SK-N-SH (cell line): ENCODE measurements at regions not wholly inside any gene's neighbourhood (a gene's known extent, or its start where the extent isn't known, plus 50 kb on each side); places are given as distances from the start of the nearest gene placed in this dataset.

Source experiments
- CTCF ChIA-PET: fragments of 300-600, 350-600 bp; formaldehyde crosslinking; extraction: SDS; loops from one replicate; lab custom pipeline; 2021; lab: Yijun Ruan, JAX
- POLR2A ChIA-PET: fragments of 350-600 bp; sonication (Branson Sonifier 250); formaldehyde crosslinking; extraction: SDS; loops from one replicate; lab custom pipeline; 2020; ENCODE audit warnings: antibody characterized with exemption, inconsistent platforms; lab: Yijun Ruan, JAX
- DNase-seq: peaks from one replicate; pipeline ENCODE4 v3.0.0; 2012
- H2AFZ ChIP-seq: fragments of 200-600 bp; sonication (generic); 2 replicates; pipeline ENCODE4 v1.8.1; 2016; ENCODE audit warnings: antibody characterized with exemption, mild to moderate bottlenecking, low read depth
- H3F3A ChIP-seq: fragments of 200-600 bp; sonication (generic); replicated peaks from 2 replicates; pipeline ENCODE3; 2016; ENCODE audit warnings: antibody characterized with exemption, mild to moderate bottlenecking; ENCODE audit not compliant: insufficient read depth
- H3K27ac ChIP-seq, 2 experiments: fragments of 200-500 bp in 1 of 2; fragments of 200-600 bp in 1 of 2; sonication (Bioruptor generic) in 1 of 2; sonication (generic), shearing (Covaris generic) in 1 of 2; 2 replicates each; pipeline versions ENCODE4 v1.5.1 to v1.6.1; 2014 to 2016; ENCODE audit warnings: low read depth in 2 of 2, inconsistent platforms in 1 of 2, low read length in 1 of 2, mild to moderate bottlenecking in 1 of 2, mixed read lengths in 1 of 2
- H3K27me3 ChIP-seq: fragments of 200-600 bp; sonication (generic), shearing (Covaris generic); 2 replicates; pipeline ENCODE4 v1.6.1; 2016; ENCODE audit warnings: mixed run types; ENCODE audit not compliant: insufficient read depth
- H3K36me3 ChIP-seq, 2 experiments: fragments of 200-500 bp in 1 of 2; fragments of 200-600 bp in 1 of 2; sonication (Bioruptor generic) in 1 of 2; sonication (generic) in 1 of 2; replicated peaks in 1 of 2; 2 replicates each; pipeline versions ENCODE3 to v1.5.1; 2014 to 2016; ENCODE audit warnings: low read length in 1 of 2, mild to moderate bottlenecking in 1 of 2; ENCODE audit not compliant: insufficient read depth in 2 of 2, control insufficient read depth in 1 of 2
- H3K4me1 ChIP-seq, 2 experiments: fragments of 200-500 bp in 1 of 2; fragments of 200-600 bp in 1 of 2; sonication (Bioruptor generic) in 1 of 2; sonication (generic), shearing (Covaris generic) in 1 of 2; 2 replicates each; pipeline versions ENCODE4 v1.5.1 to v1.6.1; 2014 to 2016; ENCODE audit warnings: low read depth in 1 of 2, low read length in 1 of 2, mixed run types in 1 of 2; ENCODE audit not compliant: insufficient read depth in 2 of 2, control insufficient read depth in 1 of 2
- H3K4me2 ChIP-seq: fragments of 200-600 bp; sonication (generic), shearing (Covaris generic); 2 replicates; pipeline ENCODE4 v1.6.1; 2017; ENCODE audit warnings: mixed run types
- H3K4me3 ChIP-seq, 2 experiments: fragments of 200-500 bp in 1 of 2; fragments of 200-600 bp in 1 of 2; sonication (Bioruptor generic) in 1 of 2; sonication (generic), shearing (Covaris generic) in 1 of 2; 2 replicates each; pipeline versions ENCODE4 v1.5.1 to v1.8.1; 2014 to 2016; ENCODE audit warnings: low read depth in 2 of 2, inconsistent platforms in 1 of 2, low read length in 1 of 2, mild to moderate bottlenecking in 1 of 2, mixed read lengths in 1 of 2, moderate library complexity in 1 of 2
- H3K79me2 ChIP-seq: fragments of 200-600 bp; sonication (generic); 2 replicates; pipeline ENCODE4 v1.8.1; 2017; ENCODE audit warnings: mild to moderate bottlenecking; ENCODE audit not compliant: insufficient read depth
- H3K9ac ChIP-seq: fragments of 200-600 bp; sonication (generic); 2 replicates; pipeline ENCODE4 v1.6.1; 2017; ENCODE audit warnings: mixed run types
- H3K9me2 ChIP-seq: fragments of 200-600 bp; sonication (generic); 2 replicates; pipeline ENCODE4 v1.6.1; 2017; ENCODE audit warnings: mixed run types
- H3K9me3 ChIP-seq: fragments of 200-600 bp; sonication (generic); 2 replicates; pipeline ENCODE4 v1.6.1; 2017; ENCODE audit warnings: mixed run types, mild to moderate bottlenecking, moderate library complexity
- H4K20me1 ChIP-seq: fragments of 200-600 bp; sonication (generic); 2 replicates; pipeline ENCODE4 v1.6.1; 2017; ENCODE audit warnings: mild to moderate bottlenecking, mixed run types; ENCODE audit not compliant: insufficient read depth
- ELF1 ChIP-seq: IDR thresholded peaks from 2 replicates; pipeline ENCODE4 v1.4.0; 2012
- FOSL2 ChIP-seq: IDR thresholded peaks from 2 replicates; pipeline ENCODE4 v1.4.0; 2012; ENCODE audit warnings: low read depth, mild to moderate bottlenecking, moderate library complexity, borderline replicate concordance
- FOXM1 ChIP-seq: IDR thresholded peaks from 2 replicates; pipeline ENCODE4 v1.4.0; 2012; ENCODE audit warnings: low read depth, mild to moderate bottlenecking
- GATA2 ChIP-seq: sonication (generic); formaldehyde crosslinking; IDR thresholded peaks from 2 replicates; pipeline ENCODE4 v1.5.0; 2020; ENCODE audit warnings: mild to moderate bottlenecking, missing genetic modification reagents
- MEF2A ChIP-seq: IDR thresholded peaks from 2 replicates; pipeline ENCODE4 v1.4.0; 2012; ENCODE audit warnings: low read depth, borderline replicate concordance
- NRF1 ChIP-seq: IDR thresholded peaks from 2 replicates; pipeline ENCODE4 v1.6.1; 2012; ENCODE audit warnings: low read depth, mild to moderate bottlenecking, low read length
- RFX5 ChIP-seq: IDR thresholded peaks from 2 replicates; pipeline ENCODE4 v1.6.1; 2012; ENCODE audit warnings: mild to moderate bottlenecking, improper control_type of control experiment, low read length
- SIN3A ChIP-seq: IDR thresholded peaks from 2 replicates; pipeline ENCODE4 v1.6.1; 2012; ENCODE audit warnings: low read depth, mild to moderate bottlenecking, low read length, moderate library complexity, borderline replicate concordance
- TAF1 ChIP-seq: IDR thresholded peaks from 2 replicates; pipeline ENCODE4 v1.6.1; 2012; ENCODE audit warnings: low read depth, mild to moderate bottlenecking, low read length, moderate library complexity, borderline replicate concordance
- TEAD4 ChIP-seq: IDR thresholded peaks from 2 replicates; pipeline ENCODE4 v1.4.0; 2012; ENCODE audit warnings: mild to moderate bottlenecking, borderline replicate concordance; ENCODE audit not compliant: insufficient read depth
- YY1 ChIP-seq: IDR thresholded peaks from 2 replicates; pipeline ENCODE4 v1.4.0; 2012; ENCODE audit warnings: low read depth, mild to moderate bottlenecking
- WGBS: methylation state at CpG from one replicate; pipeline ENCODE4 v1.1.6; 2017; ENCODE audit warnings: low lambda C conversion rate; 5-methylcytosine and 5-hydroxymethylcytosine counted together
- TF ChIP-seq, protein P1 (sequence below): IDR thresholded peaks from 2 replicates; pipeline ENCODE4 v1.6.1; 2012; ENCODE audit warnings: mild to moderate bottlenecking, low read depth, low read length, moderate library complexity
- TF ChIP-seq, protein P2 (sequence below): IDR thresholded peaks from 2 replicates; pipeline ENCODE4; 2012
- TF ChIP-seq, protein P3 (sequence below): IDR thresholded peaks from 2 replicates; pipeline ENCODE4 v1.4.0; 2012; ENCODE audit warnings: low read depth, borderline replicate concordance
- TF ChIP-seq, protein P4 (sequence below): IDR thresholded peaks from 2 replicates; pipeline ENCODE4 v1.4.0; 2012; ENCODE audit warnings: low read depth, borderline replicate concordance

DNA sequence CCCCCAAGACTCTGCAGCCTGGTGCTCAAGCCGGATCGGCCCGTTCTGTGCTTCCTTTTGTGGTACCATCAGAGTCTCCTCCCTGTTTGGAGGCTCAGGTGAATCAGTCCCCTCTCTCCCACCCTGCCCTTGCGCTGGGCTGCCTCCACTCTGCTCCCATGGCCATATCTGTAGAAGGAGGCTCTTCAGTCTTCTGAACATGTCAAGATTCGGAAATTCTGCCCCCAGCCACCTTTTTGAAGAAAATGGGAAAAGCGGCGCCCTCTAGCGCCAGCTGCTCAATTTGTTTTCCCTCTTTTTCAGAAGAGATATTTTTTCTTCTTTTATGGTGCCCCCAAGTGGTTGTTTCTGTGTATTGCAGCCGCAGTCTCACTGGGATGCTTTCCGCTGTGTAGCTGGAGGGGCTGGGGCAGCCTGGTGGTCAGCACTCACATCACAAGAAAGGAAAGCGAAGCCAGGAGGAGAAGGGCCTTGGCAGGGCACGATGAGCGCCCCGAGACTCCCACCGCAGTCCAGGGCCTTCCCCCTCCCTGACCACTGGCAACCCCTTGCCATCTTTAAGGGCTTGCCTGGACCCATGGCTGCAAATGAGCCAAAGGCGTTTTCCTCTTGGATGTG, 58.4 kb upstream of the CACNA1E start (continued):
- TF ChIP-seq, protein P1, sequence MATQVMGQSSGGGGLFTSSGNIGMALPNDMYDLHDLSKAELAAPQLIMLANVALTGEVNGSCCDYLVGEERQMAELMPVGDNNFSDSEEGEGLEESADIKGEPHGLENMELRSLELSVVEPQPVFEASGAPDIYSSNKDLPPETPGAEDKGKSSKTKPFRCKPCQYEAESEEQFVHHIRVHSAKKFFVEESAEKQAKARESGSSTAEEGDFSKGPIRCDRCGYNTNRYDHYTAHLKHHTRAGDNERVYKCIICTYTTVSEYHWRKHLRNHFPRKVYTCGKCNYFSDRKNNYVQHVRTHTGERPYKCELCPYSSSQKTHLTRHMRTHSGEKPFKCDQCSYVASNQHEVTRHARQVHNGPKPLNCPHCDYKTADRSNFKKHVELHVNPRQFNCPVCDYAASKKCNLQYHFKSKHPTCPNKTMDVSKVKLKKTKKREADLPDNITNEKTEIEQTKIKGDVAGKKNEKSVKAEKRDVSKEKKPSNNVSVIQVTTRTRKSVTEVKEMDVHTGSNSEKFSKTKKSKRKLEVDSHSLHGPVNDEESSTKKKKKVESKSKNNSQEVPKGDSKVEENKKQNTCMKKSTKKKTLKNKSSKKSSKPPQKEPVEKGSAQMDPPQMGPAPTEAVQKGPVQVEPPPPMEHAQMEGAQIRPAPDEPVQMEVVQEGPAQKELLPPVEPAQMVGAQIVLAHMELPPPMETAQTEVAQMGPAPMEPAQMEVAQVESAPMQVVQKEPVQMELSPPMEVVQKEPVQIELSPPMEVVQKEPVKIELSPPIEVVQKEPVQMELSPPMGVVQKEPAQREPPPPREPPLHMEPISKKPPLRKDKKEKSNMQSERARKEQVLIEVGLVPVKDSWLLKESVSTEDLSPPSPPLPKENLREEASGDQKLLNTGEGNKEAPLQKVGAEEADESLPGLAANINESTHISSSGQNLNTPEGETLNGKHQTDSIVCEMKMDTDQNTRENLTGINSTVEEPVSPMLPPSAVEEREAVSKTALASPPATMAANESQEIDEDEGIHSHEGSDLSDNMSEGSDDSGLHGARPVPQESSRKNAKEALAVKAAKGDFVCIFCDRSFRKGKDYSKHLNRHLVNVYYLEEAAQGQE: no peak
- TF ChIP-seq, protein P2, sequence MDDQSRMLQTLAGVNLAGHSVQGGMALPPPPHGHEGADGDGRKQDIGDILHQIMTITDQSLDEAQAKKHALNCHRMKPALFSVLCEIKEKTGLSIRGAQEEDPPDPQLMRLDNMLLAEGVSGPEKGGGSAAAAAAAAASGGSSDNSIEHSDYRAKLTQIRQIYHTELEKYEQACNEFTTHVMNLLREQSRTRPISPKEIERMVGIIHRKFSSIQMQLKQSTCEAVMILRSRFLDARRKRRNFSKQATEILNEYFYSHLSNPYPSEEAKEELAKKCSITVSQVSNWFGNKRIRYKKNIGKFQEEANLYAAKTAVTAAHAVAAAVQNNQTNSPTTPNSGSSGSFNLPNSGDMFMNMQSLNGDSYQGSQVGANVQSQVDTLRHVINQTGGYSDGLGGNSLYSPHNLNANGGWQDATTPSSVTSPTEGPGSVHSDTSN: no peak
- TF ChIP-seq YY1 (no peak), RFX5 (no peak)

DNA sequence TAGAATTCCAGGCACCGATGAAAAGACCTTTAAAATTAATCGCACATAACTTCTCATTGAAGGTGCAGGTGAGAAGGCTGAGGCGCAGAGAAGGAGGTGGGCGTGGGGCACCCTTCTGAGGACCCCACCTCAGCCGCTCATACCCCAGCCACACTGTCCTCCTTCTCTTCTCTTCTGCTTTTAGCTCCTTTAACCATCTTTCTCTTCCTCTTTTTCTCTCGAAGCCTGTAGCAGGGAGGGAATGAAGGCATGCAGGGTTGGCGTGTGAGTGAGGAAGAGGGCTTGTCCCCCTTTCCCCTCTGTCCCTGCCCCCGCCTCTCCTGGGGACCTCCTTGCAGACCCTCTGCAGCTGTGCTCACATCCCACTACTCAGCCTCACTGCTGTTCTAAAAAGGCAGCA, 57.8 kb upstream of the CACNA1E start:
- POLR2A ChIA-PET: no interaction called here
- Histone ChIP-seq H3K4me3 (no peak overlapping the region), H3K9me3 (no peaks in the 10 kb centered on the region), H2AFZ (no peak overlapping the region), H3F3A (no peaks in the 10 kb centered on the region), H3K27ac (no peak overlapping the region), H3K9ac (no peak overlapping the region), H4K20me1 (no peaks in the 10 kb centered on the region), H3K79me2 (no peaks in the 10 kb centered on the region), H3K4me2 (no peak overlapping the region), H3K27me3 (no peaks in the 10 kb centered on the region; the same call in 1 of the 2 replicates), H3K36me3 (no peaks in the 10 kb centered on the region), H3K4me1 (peaks cover 0 to 5% of the 10 kb centered on the region in 2 experiments; a peak in 1 of 4 replicates), H3K9me2 (no peaks in the 10 kb centered on the region)
- no peak for DNase-seq
- CTCF ChIA-PET: interaction anchor here (0.6 to 3.6 kb wide), 46 partner anchors 9 to 1827 kb away, joined by 3 to 134 read pairs (median 4); no protein-coding TSS in a partner anchor
- WGBS: 29% methylated on average over 8 of the region's 8 CpGs
- TF ChIP-seq TAF1 (no peak), FOXM1 (no peak), FOSL2 (no peak), GATA2 (CRISPR knock-in tag) (no peak), MEF2A (no peak), TEAD4 (no peak), NRF1 (no peak), SIN3A (no peak), ELF1 (no peak)
- TF ChIP-seq, protein P3, sequence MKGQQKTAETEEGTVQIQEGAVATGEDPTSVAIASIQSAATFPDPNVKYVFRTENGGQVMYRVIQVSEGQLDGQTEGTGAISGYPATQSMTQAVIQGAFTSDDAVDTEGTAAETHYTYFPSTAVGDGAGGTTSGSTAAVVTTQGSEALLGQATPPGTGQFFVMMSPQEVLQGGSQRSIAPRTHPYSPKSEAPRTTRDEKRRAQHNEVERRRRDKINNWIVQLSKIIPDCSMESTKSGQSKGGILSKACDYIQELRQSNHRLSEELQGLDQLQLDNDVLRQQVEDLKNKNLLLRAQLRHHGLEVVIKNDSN: no peak
- TF ChIP-seq, protein P4, sequence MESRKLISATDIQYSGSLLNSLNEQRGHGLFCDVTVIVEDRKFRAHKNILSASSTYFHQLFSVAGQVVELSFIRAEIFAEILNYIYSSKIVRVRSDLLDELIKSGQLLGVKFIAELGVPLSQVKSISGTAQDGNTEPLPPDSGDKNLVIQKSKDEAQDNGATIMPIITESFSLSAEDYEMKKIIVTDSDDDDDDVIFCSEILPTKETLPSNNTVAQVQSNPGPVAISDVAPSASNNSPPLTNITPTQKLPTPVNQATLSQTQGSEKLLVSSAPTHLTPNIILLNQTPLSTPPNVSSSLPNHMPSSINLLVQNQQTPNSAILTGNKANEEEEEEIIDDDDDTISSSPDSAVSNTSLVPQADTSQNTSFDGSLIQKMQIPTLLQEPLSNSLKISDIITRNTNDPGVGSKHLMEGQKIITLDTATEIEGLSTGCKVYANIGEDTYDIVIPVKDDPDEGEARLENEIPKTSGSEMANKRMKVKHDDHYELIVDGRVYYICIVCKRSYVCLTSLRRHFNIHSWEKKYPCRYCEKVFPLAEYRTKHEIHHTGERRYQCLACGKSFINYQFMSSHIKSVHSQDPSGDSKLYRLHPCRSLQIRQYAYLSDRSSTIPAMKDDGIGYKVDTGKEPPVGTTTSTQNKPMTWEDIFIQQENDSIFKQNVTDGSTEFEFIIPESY: no peak
